COLO829 (cell line): ENCODE measurements at regions not wholly inside any gene's neighbourhood (a gene's known extent, or its start where the extent isn't known, plus 50 kb on each side); places are given as distances from the start of the nearest gene placed in this dataset.
"Not testable (repeated sequence)": the region's sequence is repeated elsewhere in the genome, so short reads cannot be mapped to it uniquely, and the experiment has no call there.

Source experiments
- DNase-seq: peaks from one replicate; pipeline ENCODE4 v3.0.0; 2012; ENCODE audit warnings: low spot score

- DNase-seq = no peak
Measured at GRCh38 chr7:93048136-93048930, 69.4 kb downstream of the SAMD9 start.

- no peak for DNase-seq
Measured at GRCh38 chr7:93047514-93048099, 70.2 kb downstream of the SAMD9 start.

GRCh38 chr7:93046641-93047040 lies 71.1 kb downstream of the SAMD9 start:
- no peak for DNase-seq

- DNase-seq = no peak
Measured at GRCh38 chr7:93044147-93044810, 73.5 kb downstream of the SAMD9 start.

- no peak for DNase-seq
Measured at GRCh38 chr7:93043385-93043985, 74.3 kb downstream of the SAMD9 start.

GRCh38 chr7:93040355-93040754 lies 77.4 kb downstream of the SAMD9 start:
- no peak for DNase-seq

- DNase-seq = no peak
Measured at GRCh38 chr7:93039786-93040185, 78.0 kb downstream of the SAMD9 start.

- DNase-seq = no peak
Measured at GRCh38 chr7:93039282-93039681, 78.5 kb downstream of the SAMD9 start.

- DNase-seq = no peak
Measured at GRCh38 chr7:93036807-93037206, 81.0 kb downstream of the SAMD9 start.

- no peak for DNase-seq
Measured at GRCh38 chr7:93036149-93036640, 81.6 kb downstream of the SAMD9 start.

- no peak for DNase-seq
Measured at GRCh38 chr7:93031795-93032194, 86.0 kb downstream of the SAMD9 start.

- no peak for DNase-seq
Measured at GRCh38 chr7:93030605-93031225, 87.1 kb downstream of the SAMD9 start.

- DNase-seq = no peak
Measured at GRCh38 chr7:93029056-93029455, 88.7 kb downstream of the SAMD9 start.

- no peak for DNase-seq
Measured at GRCh38 chr7:93028610-93029009, 89.2 kb downstream of the SAMD9 start.

GRCh38 chr7:93027044-93027443 lies 90.7 kb downstream of the SAMD9 start:
- no peak for DNase-seq

GRCh38 chr7:93026425-93026824 lies 91.4 kb downstream of the SAMD9 start:
- no peak for DNase-seq

- DNase-seq = no peak
Measured at GRCh38 chr7:93025389-93025788, 92.4 kb downstream of the SAMD9 start.

- DNase-seq = not testable (repeated sequence)
Measured at GRCh38 chr7:93022931-93023478, 94.8 kb downstream of the SAMD9 start.

- no peak for DNase-seq
Measured at GRCh38 chr7:93021748-93022147, 96.0 kb downstream of the SAMD9 start.

GRCh38 chr7:93018716-93019115 lies 99.1 kb downstream of the SAMD9 start:
- no peak for DNase-seq

GRCh38 chr7:93016681-93017381 lies 100.9 kb downstream of the SAMD9 start:
- DNase-seq = no peak
